Fibroblast of villous mesenchyme (primary cell): ENCODE measurements at regions not wholly inside any gene's neighbourhood (a gene's known extent, or its start where the extent isn't known, plus 50 kb on each side); places are given as distances from the start of the nearest gene placed in this dataset.
A peak's percentile ranks its signal among the peaks of the same experiment; 100 is the strongest.
"Not testable (repeated sequence)": the region's sequence is repeated elsewhere in the genome, so short reads cannot be mapped to it uniquely, and the experiment has no call there.

Experiments used
- DNase-seq: peaks from one replicate; pipeline ENCODE4 v3.0.0-alpha.2; 2010; ENCODE audit warnings: low read depth
- H3K4me3 ChIP-seq: 2 replicates; pipeline ENCODE4 v1.5.1; 2011; ENCODE audit warnings: low read depth, mild to moderate bottlenecking, low read length
- TF ChIP-seq, protein P1 (sequence below): IDR thresholded peaks from 2 replicates; pipeline ENCODE4 v1.5.1; 2012; ENCODE audit warnings: low read depth, mild to moderate bottlenecking, low read length; ENCODE audit not compliant: insufficient read depth

DNA sequence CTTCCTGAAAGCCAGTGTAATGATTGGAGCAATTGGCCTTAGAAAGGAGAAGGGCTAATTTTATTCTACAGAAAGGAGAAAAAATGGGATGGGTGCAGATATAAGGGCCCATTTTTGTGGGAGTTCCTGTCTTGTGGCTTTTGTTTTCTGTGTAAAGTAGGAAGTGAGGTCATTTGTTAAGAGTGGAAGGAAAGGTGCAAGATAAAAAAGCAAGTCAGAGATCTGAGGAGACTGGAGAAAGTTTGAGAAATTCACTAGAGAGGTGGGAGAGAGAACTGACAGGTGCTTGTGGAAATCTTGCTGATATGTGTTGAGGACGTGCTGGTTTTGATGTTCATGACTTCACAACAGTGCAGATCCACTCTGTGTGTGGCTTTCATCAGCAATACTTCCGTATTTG lies 349.4 kb downstream of the DLEU7 start:
- TF ChIP-seq, protein P1, sequence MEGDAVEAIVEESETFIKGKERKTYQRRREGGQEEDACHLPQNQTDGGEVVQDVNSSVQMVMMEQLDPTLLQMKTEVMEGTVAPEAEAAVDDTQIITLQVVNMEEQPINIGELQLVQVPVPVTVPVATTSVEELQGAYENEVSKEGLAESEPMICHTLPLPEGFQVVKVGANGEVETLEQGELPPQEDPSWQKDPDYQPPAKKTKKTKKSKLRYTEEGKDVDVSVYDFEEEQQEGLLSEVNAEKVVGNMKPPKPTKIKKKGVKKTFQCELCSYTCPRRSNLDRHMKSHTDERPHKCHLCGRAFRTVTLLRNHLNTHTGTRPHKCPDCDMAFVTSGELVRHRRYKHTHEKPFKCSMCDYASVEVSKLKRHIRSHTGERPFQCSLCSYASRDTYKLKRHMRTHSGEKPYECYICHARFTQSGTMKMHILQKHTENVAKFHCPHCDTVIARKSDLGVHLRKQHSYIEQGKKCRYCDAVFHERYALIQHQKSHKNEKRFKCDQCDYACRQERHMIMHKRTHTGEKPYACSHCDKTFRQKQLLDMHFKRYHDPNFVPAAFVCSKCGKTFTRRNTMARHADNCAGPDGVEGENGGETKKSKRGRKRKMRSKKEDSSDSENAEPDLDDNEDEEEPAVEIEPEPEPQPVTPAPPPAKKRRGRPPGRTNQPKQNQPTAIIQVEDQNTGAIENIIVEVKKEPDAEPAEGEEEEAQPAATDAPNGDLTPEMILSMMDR: no peak
- no peak overlapping the region for H3K4me3 ChIP-seq
- no peak for DNase-seq

DNA sequence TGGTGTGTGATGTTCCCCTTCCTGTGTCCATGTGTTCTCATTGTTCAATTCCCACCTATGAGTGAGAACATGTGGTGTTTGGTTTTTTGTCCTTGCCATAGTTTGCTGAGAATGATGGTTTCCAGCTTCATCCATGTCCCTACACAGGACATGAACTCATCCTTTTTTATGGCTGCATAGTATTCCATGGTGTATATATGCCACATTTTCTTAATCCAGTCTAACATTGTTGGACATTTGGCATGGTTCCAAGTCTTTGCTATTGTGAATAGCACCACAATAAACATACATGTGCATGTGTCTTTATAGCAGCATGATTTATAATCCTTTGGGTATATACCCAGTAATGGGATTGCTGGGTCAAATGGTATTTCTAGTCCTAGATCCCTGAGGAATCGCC lies 340.3 kb downstream of the DLEU7 start:
- not testable (repeated sequence) for H3K4me3 ChIP-seq, DNase-seq

DNA sequence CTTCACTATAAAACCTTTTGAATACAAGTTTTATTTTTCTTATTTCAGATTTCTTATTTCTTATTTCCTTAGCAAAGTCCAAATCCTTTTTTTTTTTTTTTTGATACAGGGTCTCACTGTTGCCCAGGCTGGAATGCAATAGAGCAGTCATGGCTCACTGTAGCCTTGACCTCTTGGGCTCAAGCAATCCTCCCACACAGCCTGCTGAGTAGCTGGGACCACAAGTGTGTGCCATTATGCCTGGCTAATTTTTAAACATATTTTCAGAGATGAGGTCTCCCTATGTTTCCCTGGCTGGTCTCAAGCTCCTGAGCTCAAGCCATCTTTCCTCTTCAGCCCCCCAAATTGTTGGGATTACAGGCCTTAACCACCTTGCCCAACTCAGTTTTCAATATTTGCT lies 334.3 kb downstream of the DLEU7 start:
- TF ChIP-seq, protein P1: no peak
- DNase-seq: no peak

GRCh38 chr13:50509771-50510441 lies 333.6 kb downstream of the DLEU7 start:
- no peak for DNase-seq
- TF ChIP-seq, protein P1: no peak
- no peak overlapping the region for H3K4me3 ChIP-seq

More for the DNA sequence above, 334.3 kb downstream of the DLEU7 start:
- no peak overlapping the region for H3K4me3 ChIP-seq

DNA sequence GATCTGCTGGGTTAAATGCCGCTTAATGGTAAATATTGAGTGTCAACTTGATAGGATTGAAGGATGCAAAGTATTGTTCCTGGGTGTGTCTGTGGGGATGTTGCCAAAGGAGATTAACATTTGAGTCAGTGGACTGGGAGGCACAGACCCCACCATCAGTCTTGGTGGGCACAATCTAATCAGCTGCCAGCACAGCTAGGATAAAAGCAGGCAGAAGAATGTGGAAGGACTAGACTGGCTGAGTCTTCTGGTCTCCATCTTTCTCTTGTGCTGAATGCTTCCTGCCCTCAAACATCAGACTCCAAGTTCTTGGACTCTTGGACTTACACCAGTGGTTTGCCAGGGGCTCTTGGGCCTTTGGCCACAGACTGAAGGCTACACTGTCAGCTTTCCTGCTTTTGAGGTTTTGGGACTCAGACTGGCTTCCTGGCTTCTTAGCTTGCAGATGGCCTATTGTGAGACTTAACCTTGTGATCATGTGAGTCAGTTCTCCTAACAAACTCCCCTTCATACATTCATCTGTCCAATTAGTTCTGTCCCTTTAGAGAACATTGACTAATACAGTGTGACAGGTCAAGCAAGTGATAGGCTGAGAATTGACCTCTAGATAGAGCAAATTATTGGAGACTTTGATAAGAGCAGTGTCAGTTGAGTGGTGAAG lies 332.5 kb downstream of the DLEU7 start:
- DNase-seq, H3K4me3 ChIP-seq: not testable (repeated sequence)

DNA sequence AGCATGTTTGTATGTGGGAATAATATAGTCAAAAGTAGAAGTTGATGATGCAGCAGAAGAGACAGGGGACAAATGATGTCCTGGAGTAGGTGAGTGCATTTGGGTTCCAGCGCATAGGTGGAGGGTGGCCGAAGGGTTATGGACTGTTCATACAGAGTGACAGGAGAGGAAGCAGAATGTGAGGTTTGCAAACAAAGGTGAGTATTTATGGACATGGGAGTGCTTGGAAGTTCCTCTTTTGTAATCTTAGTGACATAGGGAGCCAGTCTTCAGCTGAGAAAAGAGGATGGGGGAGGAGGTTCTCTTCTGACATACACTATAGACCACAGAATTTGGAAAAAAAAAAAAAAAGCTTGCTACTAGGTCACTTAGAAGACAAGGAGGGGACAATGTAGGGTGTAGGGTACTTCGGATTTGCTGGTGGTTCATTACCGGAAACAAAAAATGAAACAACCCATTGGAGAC lies 331.6 kb downstream of the DLEU7 start:
- TF ChIP-seq, protein P1: no peak
- no peak overlapping the region for H3K4me3 ChIP-seq
- DNase-seq: no peak

DNA sequence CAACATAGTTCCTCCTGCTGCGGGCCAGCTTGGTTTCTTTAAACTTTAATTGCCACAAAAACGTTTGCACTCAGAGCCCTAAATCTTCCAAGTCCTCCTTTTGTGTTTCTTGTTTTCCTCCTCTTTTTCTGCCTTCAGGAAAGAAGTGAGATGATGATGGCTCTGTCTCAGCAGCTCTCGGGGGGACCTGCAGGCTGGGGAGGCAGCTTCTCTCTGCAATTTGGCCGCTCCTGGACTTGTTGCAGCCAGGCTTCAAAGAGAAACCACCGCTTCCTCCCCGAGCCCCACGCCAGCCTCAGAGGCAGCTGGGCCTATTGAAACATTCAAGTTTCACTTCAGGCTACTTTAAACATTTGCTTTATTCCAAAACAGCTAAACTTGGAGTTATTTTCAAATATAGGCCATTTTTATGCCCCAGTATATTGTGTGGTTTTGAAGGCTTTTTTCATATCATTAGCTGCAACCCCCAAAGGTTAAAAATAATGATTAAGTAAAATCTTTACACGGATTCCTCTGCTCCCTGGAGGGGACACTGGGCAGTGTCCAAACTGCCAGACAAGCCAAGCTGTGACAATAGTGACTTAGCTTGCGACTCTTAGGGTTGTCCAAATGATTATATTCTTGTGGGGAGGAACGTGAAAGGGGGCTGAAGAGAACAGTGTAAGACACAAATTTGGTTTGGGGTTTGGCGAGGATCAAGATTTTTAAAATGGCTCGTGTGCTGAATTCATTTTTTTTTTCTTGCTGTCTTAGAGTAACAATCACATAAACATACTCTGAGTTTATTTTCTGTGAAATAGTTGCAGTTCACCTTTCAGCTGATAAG lies 330.8 kb downstream of the DLEU7 start:
- TF ChIP-seq, protein P1: peak; percentile 15
- H3K4me3 ChIP-seq: peak overlapping the region; percentile 29
- DNase-seq: peak; percentile 67
